NT2/D1 (cell line): ENCODE measurements at regions not wholly inside any gene's neighbourhood (a gene's known extent, or its start where the extent isn't known, plus 50 kb on each side); places are given as distances from the start of the nearest gene placed in this dataset.

Experiments used
- SUZ12 ChIP-seq: IDR thresholded peaks from 2 replicates; pipeline ENCODE4 v1.6.1; 2011; ENCODE audit not compliant: insufficient read length, insufficient read depth; ENCODE audit errors: extremely low read depth
- YY1 ChIP-seq: IDR thresholded peaks from 2 replicates; pipeline ENCODE4 v1.6.1; 2011; ENCODE audit not compliant: insufficient read length, insufficient read depth
- ZNF274 ChIP-seq: IDR thresholded peaks from 2 replicates; pipeline ENCODE4 v1.6.1; 2011; ENCODE audit warnings: mild to moderate bottlenecking, low read depth, low read length

GRCh38 chr22:49499433-49500075 is 328.1 kb downstream of the BRD1 start:
- TF ChIP-seq SUZ12 (no peak), YY1 (no peak), ZNF274 (no peak)
